Activated CD4-positive, alpha-beta T cell treated with anti-CD3 and anti-CD28 coated beads for 36 hours (primary cell): ENCODE measurements at regions not wholly inside any gene's neighbourhood (a gene's known extent, or its start where the extent isn't known, plus 50 kb on each side); places are given as distances from the start of the nearest gene placed in this dataset.
"Not testable (repeated sequence)": the region's sequence is repeated elsewhere in the genome, so short reads cannot be mapped to it uniquely, and the experiment has no call there.

Experiments used
- ATAC-seq: fragments of 200-7000 bp; cut with Tn5 transposase; one replicate; pipeline ENCODE4 v1.10.0; 2021; ENCODE audit warnings: mild to moderate bottlenecking, moderate library complexity
- CTCF ChIA-PET: fragments of 350-600 bp; sonication (Branson Sonifier 250); formaldehyde crosslinking; loops from one replicate; lab custom pipeline; 2021; ENCODE audit warnings: antibody characterized with exemption; lab: Charles Lee
- POLR2A ChIA-PET: fragments of 350-600 bp; sonication (Branson Sonifier 250); formaldehyde crosslinking; loops from one replicate; lab custom pipeline; 2021; ENCODE audit warnings: antibody characterized with exemption, inconsistent platforms; lab: Charles Lee
- DNase-seq: peaks from one replicate; pipeline ENCODE4 v3.0.0-alpha.2; 2020
- H3K27ac Mint-ChIP-seq: one replicate; pipeline ENCODE4 v1.8.0; 2021; ENCODE audit warnings: mixed read lengths
- H3K27me3 Mint-ChIP-seq: one replicate; pipeline ENCODE4 v1.8.0; 2021; ENCODE audit warnings: mixed read lengths
- H3K36me3 Mint-ChIP-seq: one replicate; pipeline ENCODE4 v1.8.0; 2021; ENCODE audit warnings: low read depth, mixed read lengths
- H3K4me1 Mint-ChIP-seq: one replicate; pipeline ENCODE4 v1.8.0; 2021; ENCODE audit warnings: mixed read lengths
- H3K4me3 Mint-ChIP-seq: one replicate; pipeline ENCODE4 v1.8.0; 2021; ENCODE audit warnings: mild to moderate bottlenecking, moderate library complexity, mixed read lengths
- H3K9me3 Mint-ChIP-seq: one replicate; pipeline ENCODE4 v1.8.0; 2021; ENCODE audit warnings: low read depth, mixed read lengths
- intact Hi-C, 2 experiments: fragments of 100-400 bp; cut with DNase I in 1 of 2; cut with micrococcal nuclease in 1 of 2; formaldehyde crosslinking; loops; one replicate each; pipeline versions ENCODE4 v1.14.2 to v1.15.1; 2022 to 2024; cut with DNase I, micrococcal nuclease

DNA sequence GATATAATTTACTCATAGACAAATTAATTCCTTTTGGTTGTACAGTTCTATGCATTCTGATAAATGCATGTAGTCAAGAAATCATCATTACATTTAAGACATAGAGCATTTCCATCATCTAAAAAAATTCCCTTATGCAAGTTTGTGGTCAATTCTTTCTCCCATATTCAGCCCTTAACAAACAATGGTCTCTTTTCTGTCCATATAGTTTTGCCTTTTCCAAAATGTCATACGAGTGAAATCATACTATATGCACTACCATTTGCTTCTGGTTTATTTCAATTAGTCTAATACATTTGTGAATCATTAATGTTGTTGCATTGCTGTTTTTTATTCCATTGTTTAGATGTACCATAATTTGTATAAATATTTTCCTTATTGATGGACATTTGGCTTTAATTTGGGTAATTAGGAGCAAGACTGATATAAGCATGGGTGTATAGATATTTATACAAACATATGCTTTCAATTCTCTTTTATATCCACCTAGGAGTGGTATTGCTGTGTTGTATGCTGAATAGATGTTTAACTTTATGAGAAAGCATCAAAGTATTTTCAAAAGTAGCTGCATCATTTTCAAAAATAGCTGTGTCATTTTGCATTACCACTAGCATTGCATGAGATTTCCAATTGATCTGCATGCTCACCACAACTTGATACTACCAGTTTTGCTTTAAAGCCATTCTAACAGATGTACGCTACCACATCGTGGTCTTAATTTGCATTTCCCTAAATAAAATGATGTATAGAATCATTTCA lies 397.0 kb upstream of the ADAMTS5 start:
- POLR2A ChIA-PET, result no interaction called here
- H3K36me3 Mint-ChIP-seq, result no peaks in the 10 kb centered on the region

GRCh38 chr21:27362249-27362648 lies 395.4 kb upstream of the ADAMTS5 start:
- intact Hi-C loops, result no loop called here
- Mint-ChIP-seq H3K4me3 (no peak overlapping the region), H3K36me3 (no peaks in the 10 kb centered on the region), H3K27ac (no peak overlapping the region), H3K27me3 (no peaks in the 10 kb centered on the region), H3K4me1 (no peaks in the 10 kb centered on the region), H3K9me3 (peaks cover 2% of the 10 kb centered on the region)
- ChIA-PET POLR2A (no interaction called here), CTCF (no interaction called here)
- DNase-seq (no peak), ATAC-seq (no peak)

More for the DNA sequence above, 397.0 kb upstream of the ADAMTS5 start:
- CTCF ChIA-PET, result no interaction called here
- Mint-ChIP-seq H3K4me3 (no peak overlapping the region), H3K27ac (no peak overlapping the region), H3K9me3 (peaks cover 2% of the 10 kb centered on the region), H3K4me1 (no peaks in the 10 kb centered on the region), H3K27me3 (no peaks in the 10 kb centered on the region)
- intact Hi-C loops, result no loop called here
- DNase-seq (no peak), ATAC-seq (no peak)

- no peak for DNase-seq
- intact Hi-C loops, result no loop called here
- H3K9me3 Mint-ChIP-seq, result peaks cover 2% of the 10 kb centered on the region
- no peaks in the 10 kb centered on the region for H3K4me1 Mint-ChIP-seq
- no peaks in the 10 kb centered on the region for H3K36me3 Mint-ChIP-seq
- CTCF ChIA-PET, result no interaction called here
- H3K4me3 Mint-ChIP-seq, result no peak overlapping the region
- ATAC-seq, result no peak
- H3K27me3 Mint-ChIP-seq, result no peaks in the 10 kb centered on the region
- H3K27ac Mint-ChIP-seq, result no peak overlapping the region
- POLR2A ChIA-PET, result no interaction called here
Measured at GRCh38 chr21:27359141-27359540, 392.3 kb upstream of the ADAMTS5 start.

DNA sequence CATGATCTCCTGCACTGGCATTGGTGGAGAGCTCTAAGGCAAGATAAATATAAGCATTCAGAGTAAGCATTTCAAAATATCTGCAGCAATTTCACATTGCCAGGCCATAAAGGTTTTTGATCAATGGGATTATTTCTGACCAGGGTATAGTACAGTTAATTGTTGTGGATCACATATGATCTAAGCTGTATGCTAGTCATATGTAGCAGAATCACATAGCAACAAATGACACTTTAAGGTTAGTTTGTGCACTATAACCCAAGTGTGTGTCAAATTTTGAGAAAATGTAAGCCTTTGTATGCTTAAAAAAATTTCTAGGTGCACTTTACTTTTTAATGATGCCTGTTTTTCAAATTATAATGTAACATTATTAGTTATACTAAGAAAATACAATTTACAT lies 386.0 kb upstream of the ADAMTS5 start:
- Mint-ChIP-seq H3K4me1 (no peaks in the 10 kb centered on the region), H3K27me3 (no peaks in the 10 kb centered on the region), H3K4me3 (no peak overlapping the region), H3K27ac (no peak overlapping the region), H3K9me3 (no peaks in the 10 kb centered on the region), H3K36me3 (no peaks in the 10 kb centered on the region)
- no peak for ATAC-seq
- intact Hi-C loops, result no loop called here
- POLR2A ChIA-PET, result no interaction called here
- CTCF ChIA-PET, result no interaction called here
- DNase-seq, result no peak

DNA sequence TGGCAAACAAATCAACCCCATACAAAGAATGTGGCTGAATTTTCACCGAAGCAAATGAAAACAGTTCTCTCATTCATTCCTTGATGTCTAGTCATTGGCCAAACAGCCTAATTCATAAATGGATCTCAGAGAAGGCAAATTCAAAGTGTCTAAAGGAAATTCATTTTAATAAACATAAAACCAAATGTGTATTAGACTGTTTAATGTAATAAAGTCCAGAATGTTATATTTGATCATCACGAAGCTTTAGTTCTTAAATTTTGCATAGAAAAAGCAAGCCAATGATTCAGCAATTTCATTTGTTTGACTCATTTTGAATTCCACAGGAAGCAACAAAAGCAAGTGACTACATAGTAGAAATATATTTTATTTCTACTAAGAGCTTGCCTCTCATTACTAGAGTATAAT lies 379.2 kb upstream of the ADAMTS5 start:
- no peak for DNase-seq
- Mint-ChIP-seq H3K4me1 (no peaks in the 10 kb centered on the region), H3K4me3 (no peak overlapping the region), H3K27ac (no peak overlapping the region), H3K27me3 (no peaks in the 10 kb centered on the region), H3K36me3 (no peaks in the 10 kb centered on the region), H3K9me3 (peaks cover 5% of the 10 kb centered on the region)
- intact Hi-C loops, result no loop called here
- ATAC-seq, result no peak
- POLR2A ChIA-PET, result no interaction called here
- CTCF ChIA-PET, result no interaction called here

- Mint-ChIP-seq H3K4me1 (no peaks in the 10 kb centered on the region), H3K27me3 (no peaks in the 10 kb centered on the region), H3K36me3 (no peaks in the 10 kb centered on the region), H3K4me3 (no peak overlapping the region), H3K9me3 (peaks cover 6% of the 10 kb centered on the region), H3K27ac (no peak overlapping the region)
- DNase-seq (no peak), ATAC-seq (no peak)
- intact Hi-C loops, result no loop called here
- CTCF ChIA-PET, result no interaction called here
- POLR2A ChIA-PET, result no interaction called here
Measured at GRCh38 chr21:27339902-27340301, 373.0 kb upstream of the ADAMTS5 start.

GRCh38 chr21:27338007-27338406 lies 371.1 kb upstream of the ADAMTS5 start:
- H3K27me3 Mint-ChIP-seq, CTCF ChIA-PET, H3K4me1 Mint-ChIP-seq, POLR2A ChIA-PET, H3K36me3 Mint-ChIP-seq, H3K27ac Mint-ChIP-seq, DNase-seq, H3K4me3 Mint-ChIP-seq, ATAC-seq, intact Hi-C loops: not testable (repeated sequence)
- peaks cover 12% of the 10 kb centered on the region for H3K9me3 Mint-ChIP-seq

DNA sequence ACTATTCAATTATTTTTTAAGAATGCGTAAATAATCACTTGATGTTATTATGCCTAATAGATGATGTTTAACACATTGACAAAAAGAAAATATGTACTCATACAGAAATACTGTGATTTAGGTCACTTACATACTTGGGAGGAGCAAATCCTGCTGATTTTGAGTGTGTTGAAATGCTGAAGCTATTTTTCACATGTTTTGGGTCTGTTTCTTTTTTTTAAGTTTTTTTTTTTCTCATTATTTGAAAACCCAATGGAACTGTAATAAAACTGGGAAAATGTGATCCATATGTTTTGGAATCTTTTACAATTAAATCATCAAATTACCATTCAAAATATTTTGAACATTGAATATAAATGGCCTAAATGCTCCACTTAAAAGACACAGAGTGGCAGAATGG lies 366.2 kb upstream of the ADAMTS5 start:
- no peak overlapping the region for H3K4me3 Mint-ChIP-seq
- H3K4me1 Mint-ChIP-seq, result no peaks in the 10 kb centered on the region
- no peak for DNase-seq
- POLR2A ChIA-PET, result no interaction called here
- peaks cover 14% of the 10 kb centered on the region for H3K9me3 Mint-ChIP-seq
- intact Hi-C loops, result no loop called here
- no peaks in the 10 kb centered on the region for H3K27me3 Mint-ChIP-seq
- CTCF ChIA-PET, result interaction anchor here (0.5 to 0.7 kb wide), 2 partner anchors 432 to 478 kb away, joined by 3 read pairs; no protein-coding TSS in a partner anchor
- H3K36me3 Mint-ChIP-seq, result no peaks in the 10 kb centered on the region
- ATAC-seq, result no peak
- H3K27ac Mint-ChIP-seq, result no peak overlapping the region

DNA sequence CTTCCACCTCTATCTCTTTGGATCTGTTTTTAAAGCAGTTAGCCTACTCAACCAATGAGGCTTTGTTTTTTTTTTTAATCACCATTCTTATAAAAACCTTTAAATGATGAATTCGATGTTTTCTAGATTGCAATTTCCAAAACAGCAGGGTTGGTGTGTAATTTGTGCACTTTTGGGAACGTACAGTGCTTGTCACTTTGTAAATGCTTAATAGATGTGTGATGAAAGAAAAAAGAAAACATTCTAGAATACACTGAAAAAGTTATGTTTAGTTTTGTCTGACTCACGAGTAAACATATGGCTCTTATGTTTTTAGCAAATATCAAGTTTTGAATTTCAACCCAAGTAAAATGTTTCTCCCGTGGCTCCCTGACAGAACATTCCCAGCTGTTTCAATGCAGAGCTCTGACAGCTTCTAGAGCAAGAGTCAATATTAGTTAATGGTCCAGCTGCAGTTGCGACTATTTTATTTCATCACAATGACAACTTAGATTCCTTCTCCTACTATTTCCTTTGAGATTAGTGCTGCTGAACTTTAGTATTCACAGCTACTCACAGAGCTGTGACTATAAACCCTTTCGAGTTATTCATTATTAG lies 362.5 kb upstream of the ADAMTS5 start:
- ATAC-seq (no peak), DNase-seq (no peak)
- Mint-ChIP-seq H3K9me3 (peaks cover 9% of the 10 kb centered on the region), H3K27ac (no peak overlapping the region), H3K4me1 (no peaks in the 10 kb centered on the region), H3K4me3 (no peak overlapping the region), H3K36me3 (no peaks in the 10 kb centered on the region), H3K27me3 (no peaks in the 10 kb centered on the region)
- CTCF ChIA-PET, result no interaction called here
- POLR2A ChIA-PET, result no interaction called here
- intact Hi-C loops, result no loop called here

DNA sequence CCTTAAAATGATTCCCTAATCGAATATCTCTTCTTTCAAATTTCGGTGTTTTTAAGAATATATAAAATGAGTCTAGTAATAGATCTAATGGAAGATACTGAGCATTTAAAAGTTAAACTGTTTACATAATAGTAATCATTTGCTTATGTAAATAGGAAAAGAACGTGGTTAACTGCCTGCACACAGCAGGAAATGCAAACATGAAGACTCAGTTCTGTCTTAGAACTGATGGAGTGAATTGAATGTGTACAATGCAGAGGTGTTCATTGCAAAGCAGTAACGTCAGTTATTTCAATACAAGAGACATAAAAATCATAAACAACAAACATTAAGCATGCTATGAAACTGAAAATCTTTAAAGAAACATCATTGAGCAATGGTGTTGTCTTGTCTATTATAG lies 359.4 kb upstream of the ADAMTS5 start:
- H3K9me3 Mint-ChIP-seq, result peaks cover 4% of the 10 kb centered on the region
- no peaks in the 10 kb centered on the region for H3K4me1 Mint-ChIP-seq
- no peak overlapping the region for H3K27ac Mint-ChIP-seq
- ATAC-seq, result no peak
- ChIA-PET CTCF (no interaction called here), POLR2A (no interaction called here)
- no peaks in the 10 kb centered on the region for H3K36me3 Mint-ChIP-seq
- DNase-seq, result no peak
- intact Hi-C loops, result no loop called here
- H3K27me3 Mint-ChIP-seq, result no peaks in the 10 kb centered on the region
- H3K4me3 Mint-ChIP-seq, result no peak overlapping the region

- ChIA-PET POLR2A (no interaction called here), CTCF (no interaction called here)
- no peaks in the 10 kb centered on the region for H3K27me3 Mint-ChIP-seq
- peaks cover 3% of the 10 kb centered on the region for H3K9me3 Mint-ChIP-seq
- H3K27ac Mint-ChIP-seq, result no peak overlapping the region
- no peak overlapping the region for H3K4me3 Mint-ChIP-seq
- no peak for DNase-seq
- ATAC-seq, result no peak
- no peaks in the 10 kb centered on the region for H3K36me3 Mint-ChIP-seq
- no peaks in the 10 kb centered on the region for H3K4me1 Mint-ChIP-seq
- intact Hi-C loops, result no loop called here
Measured at GRCh38 chr21:27323331-27323730, 356.4 kb upstream of the ADAMTS5 start.

GRCh38 chr21:27321791-27322190 lies 354.9 kb upstream of the ADAMTS5 start:
- no peak for DNase-seq
- H3K4me3 Mint-ChIP-seq, result no peak overlapping the region
- H3K36me3 Mint-ChIP-seq, result no peaks in the 10 kb centered on the region
- CTCF ChIA-PET, result no interaction called here
- no peak overlapping the region for H3K27ac Mint-ChIP-seq
- H3K27me3 Mint-ChIP-seq, result no peaks in the 10 kb centered on the region
- H3K4me1 Mint-ChIP-seq, result no peaks in the 10 kb centered on the region
- intact Hi-C loops, result no loop called here
- ATAC-seq, result no peak
- H3K9me3 Mint-ChIP-seq, result peaks cover 5% of the 10 kb centered on the region
- POLR2A ChIA-PET, result no interaction called here
